Non-pigmented ciliary epithelial cell (primary cell): ENCODE measurements at regions not wholly inside any gene's neighbourhood (a gene's known extent, or its start where the extent isn't known, plus 50 kb on each side); places are given as distances from the start of the nearest gene placed in this dataset.
"Not testable (repeated sequence)": the region's sequence is repeated elsewhere in the genome, so short reads cannot be mapped to it uniquely, and the experiment has no call there.

ENCODE experiments used
- DNase-seq: peaks from one replicate; pipeline ENCODE4 v3.0.0-alpha.2; 2010; ENCODE audit warnings: low read depth

DNA sequence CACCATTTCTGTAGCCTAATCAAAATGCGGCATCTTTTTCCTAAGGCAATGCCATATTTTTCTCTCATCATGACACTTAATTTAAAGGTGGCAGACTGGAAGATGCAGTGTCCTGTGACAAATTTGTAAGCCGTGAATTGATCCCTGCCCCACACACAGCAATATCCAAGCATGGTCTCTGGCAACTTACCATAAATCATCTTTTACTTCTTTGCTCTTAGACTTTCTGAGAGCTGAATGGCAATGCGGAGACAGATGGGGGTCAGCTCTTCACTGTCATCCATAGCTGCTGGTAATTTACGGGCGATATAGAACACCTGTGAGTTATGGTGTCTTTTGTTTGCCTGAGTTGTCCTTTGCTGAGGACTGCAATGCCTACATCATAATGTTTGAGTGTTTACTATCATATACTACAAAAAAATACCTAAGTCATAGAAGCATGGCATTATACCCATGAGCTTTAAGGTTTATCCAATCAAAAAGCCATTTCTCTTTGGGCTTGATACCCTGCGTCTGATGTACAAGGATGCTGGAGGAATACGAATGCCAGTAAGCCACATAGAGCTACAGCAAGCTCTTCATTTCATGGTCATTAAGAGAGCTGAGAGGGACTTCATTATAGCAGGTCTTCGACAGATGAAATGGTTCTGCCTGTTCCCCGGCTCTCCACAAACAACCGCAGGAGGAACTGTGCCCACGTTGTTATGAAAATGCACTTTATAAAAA, 148.1 kb downstream of the TRIML1 start:
- DNase-seq: no peak

GRCh38 chr4:188289531-188290125, 150.4 kb downstream of the TRIML1 start:
- no peak for DNase-seq

GRCh38 chr4:188295899-188296298, 156.7 kb downstream of the TRIML1 start:
- DNase-seq: no peak

DNA sequence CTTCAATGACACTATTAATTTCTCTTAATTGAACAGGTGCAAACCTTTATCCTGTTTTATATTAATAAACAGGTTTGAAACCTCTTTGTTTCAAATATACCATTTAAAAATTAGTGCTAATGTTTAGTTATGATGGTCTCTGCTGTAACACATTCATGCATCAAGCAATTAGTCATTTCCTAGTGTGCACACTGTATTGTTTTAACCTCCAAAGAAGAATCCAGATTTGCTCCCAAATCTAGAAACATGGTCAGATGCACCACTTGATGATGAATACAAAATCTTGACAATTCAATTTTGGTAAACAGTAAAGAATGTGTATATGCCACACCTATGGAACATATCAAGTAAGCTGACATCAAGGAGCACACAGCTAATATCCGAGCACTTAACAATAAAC, 157.1 kb downstream of the TRIML1 start:
- DNase-seq: no peak

GRCh38 chr4:188297873-188298272, 158.6 kb downstream of the TRIML1 start:
- DNase-seq: peak; percentile 0

GRCh38 chr4:188299161-188299560, 159.9 kb downstream of the TRIML1 start:
- no peak for DNase-seq

DNA sequence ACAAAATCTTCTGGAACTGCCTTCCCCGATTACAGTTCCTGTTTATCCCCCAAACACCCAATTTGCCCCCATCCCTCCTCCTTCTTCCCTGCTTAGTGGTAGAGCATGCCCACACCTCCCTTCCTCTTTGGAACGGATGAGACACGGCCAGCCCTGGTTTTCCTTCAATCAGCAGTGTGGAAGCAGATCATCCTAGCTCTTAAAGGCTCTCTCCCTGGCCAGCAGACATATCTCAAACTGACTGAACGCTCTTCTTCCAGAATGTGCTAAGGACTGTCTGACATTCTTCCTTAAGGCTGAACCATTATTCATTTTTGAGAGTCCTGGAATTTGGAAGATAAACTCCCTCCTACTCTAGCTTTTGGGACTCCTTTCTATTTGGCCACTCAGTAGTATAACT, 161.1 kb downstream of the TRIML1 start:
- DNase-seq: no peak

GRCh38 chr4:188305690-188306089, 166.4 kb downstream of the TRIML1 start:
- DNase-seq: no peak

GRCh38 chr4:188307591-188307990, 168.3 kb downstream of the TRIML1 start:
- no peak for DNase-seq

- no peak for DNase-seq
Measured at GRCh38 chr4:188308142-188308541, 168.9 kb downstream of the TRIML1 start.

DNA sequence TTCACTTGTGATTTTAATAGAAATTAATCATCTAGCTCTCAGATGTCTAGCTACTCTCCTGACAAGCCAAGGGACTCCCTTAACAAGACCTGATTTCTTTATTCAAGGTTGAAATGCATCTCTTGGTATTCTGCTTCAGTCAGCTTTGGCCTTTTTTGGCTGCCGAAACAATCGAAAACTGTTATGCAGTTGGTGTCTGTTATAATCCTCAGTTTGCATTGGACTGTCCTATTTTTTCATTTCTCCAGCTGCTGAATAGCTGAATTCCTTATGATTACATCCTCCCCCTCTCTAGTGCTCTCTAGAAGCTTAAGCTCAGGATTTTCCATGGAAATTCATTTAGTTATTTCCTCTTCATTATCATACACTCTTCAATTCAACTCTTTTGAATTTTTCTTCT, 177.2 kb downstream of the TRIML1 start:
- no peak for DNase-seq

- DNase-seq: no peak
Measured at GRCh38 chr4:188328966-188329365, 189.7 kb downstream of the TRIML1 start.

DNA sequence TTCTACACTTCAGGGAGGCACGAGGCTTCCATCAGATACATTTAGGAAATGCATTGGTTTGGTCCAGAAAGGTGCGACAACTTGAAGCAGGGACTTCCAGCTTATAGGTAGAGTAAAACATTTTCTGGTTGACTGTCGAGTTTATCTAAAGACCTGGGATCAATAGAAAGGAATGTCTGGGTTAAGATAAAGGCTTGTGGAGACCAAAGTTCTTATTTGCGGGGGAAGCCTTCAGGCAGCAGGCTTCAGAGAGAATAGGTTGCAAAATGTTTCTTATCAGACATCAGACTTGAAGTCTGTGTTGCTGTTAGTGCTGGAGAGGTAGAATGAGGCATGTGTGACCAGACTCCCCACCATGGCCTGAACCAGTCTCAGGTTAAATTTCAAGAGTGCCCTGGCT, 190.3 kb downstream of the TRIML1 start:
- DNase-seq: no peak

GRCh38 chr4:188332265-188332664, 193.0 kb downstream of the TRIML1 start:
- DNase-seq: no peak

GRCh38 chr4:188336891-188337290, 197.7 kb downstream of the TRIML1 start:
- no peak for DNase-seq

GRCh38 chr4:188341428-188341827, 202.2 kb downstream of the TRIML1 start:
- no peak for DNase-seq

DNA sequence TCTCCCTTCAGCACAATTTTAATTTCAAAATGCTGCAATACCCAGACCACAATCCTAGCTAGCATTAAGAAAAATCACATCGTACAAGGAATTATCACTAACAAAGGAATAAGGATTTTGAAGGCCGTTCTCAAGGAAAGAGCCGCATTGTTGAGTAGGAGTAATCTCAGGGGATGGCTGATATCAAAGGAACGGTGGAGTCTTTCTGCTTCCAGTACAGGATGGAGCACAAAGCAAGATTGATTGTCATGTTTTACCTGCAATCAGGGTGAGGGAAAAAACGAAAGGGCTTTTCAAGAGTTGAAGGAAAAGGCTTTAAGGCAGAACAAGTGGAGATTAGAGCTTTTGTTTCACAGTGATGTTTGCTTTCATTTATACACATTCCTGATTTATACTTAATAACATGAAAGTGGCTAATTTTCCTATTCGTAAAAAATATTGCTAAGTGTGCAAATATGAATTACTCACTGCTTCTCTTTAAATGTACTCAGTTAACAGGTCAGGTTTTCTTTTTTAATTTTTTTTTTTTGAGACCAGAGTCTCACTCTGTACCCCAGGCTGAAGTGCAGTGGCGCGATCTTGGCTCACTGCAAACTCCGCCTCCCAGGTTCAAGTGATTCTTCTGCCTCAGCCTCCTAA, 207.0 kb downstream of the TRIML1 start:
- no peak for DNase-seq

- no peak for DNase-seq
Measured at GRCh38 chr4:188347339-188347738, 208.1 kb downstream of the TRIML1 start.

GRCh38 chr4:188349569-188349968, 210.3 kb downstream of the TRIML1 start:
- not testable (repeated sequence) for DNase-seq

- DNase-seq: no peak
Measured at GRCh38 chr4:188363196-188363595, 224.0 kb downstream of the TRIML1 start.

- DNase-seq: no peak
Measured at GRCh38 chr4:188370777-188371176, 231.5 kb downstream of the TRIML1 start.

GRCh38 chr4:188372058-188372457, 232.8 kb downstream of the TRIML1 start:
- DNase-seq: no peak

- no peak for DNase-seq
Measured at GRCh38 chr4:188372829-188373228, 233.6 kb downstream of the TRIML1 start.

DNA sequence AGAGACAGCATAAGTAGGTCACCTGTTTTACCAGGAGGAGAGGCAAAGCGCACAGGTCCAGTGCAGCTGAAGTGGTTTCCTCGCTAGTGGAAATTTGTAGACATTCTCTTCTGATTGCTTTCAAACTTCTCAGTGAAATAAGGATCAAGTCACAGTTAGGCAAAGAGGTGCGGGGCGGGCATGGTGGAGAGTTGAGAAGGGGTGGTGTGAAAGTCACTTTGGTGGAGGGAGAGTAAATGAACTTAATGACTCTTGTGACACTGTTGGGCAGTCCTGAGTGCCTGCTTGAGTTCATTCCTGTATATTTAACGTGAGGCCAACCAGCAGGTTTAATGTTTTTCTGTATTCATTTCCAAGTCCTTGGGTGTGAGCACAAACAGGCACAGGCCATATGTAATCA, 235.6 kb downstream of the TRIML1 start:
- DNase-seq: no peak
